Sigmoid colon (tissue), 6 donors: ENCODE measurements at regions not wholly inside any gene's neighbourhood (a gene's known extent, or its start where the extent isn't known, plus 50 kb on each side); places are given as distances from the start of the nearest gene placed in this dataset.

Source experiments
- DNase-seq: peaks from one replicate; pipeline ENCODE4 v3.0.0-alpha.2; 2019
- H3K27ac ChIP-seq, 4 donors: fragments of 200-600 bp; sonication (generic); one replicate each; pipeline ENCODE4 v1.5.1; 2016 to 2019; ENCODE audit warnings: mild to moderate bottlenecking in 1 of 4
- H3K27me3 ChIP-seq, 3 donors: fragments of 200-600 bp; sonication (generic); one replicate each; pipeline ENCODE4 v1.5.1; 2019; ENCODE audit warnings: mild to moderate bottlenecking in 1 of 3
- H3K36me3 ChIP-seq, 4 donors: fragments of 200-600 bp; sonication (generic); one replicate each; pipeline ENCODE4 v1.5.1; 2016 to 2019
- H3K4me1 ChIP-seq, 4 donors: fragments of 200-600 bp; sonication (generic); one replicate each; pipeline ENCODE4 v1.5.1; 2017 to 2019
- H3K4me3 ChIP-seq, 4 donors: fragments of 200-600 bp; sonication (generic); one replicate each; pipeline ENCODE4 v1.5.1; 2017 to 2019; ENCODE audit warnings: mild to moderate bottlenecking in 2 of 4, moderate library complexity in 1 of 4
- H3K9me3 ChIP-seq, 4 donors: fragments of 200-600 bp in 3 of 4; sonication (generic) in 3 of 4; one replicate each; pipeline versions ENCODE4 v1.5.1 to v1.6.1; 2013 to 2019
- EP300 ChIP-seq, 4 donors: sonication (generic); formaldehyde crosslinking; IDR thresholded peaks; one replicate each; pipeline ENCODE4 v1.6.1; 2017; ENCODE audit warnings: antibody characterized with exemption in 4 of 4
- POLR2A ChIP-seq, 2 donors: fragments of 450-650 bp; IDR thresholded peaks; one replicate each; pipeline ENCODE4 v1.6.1; 2016; ENCODE audit warnings: antibody characterized with exemption in 2 of 2, mild to moderate bottlenecking in 2 of 2, moderate library complexity in 2 of 2
- POLR2AphosphoS5 ChIP-seq, 4 donors: sonication (generic); formaldehyde crosslinking; IDR thresholded peaks; one replicate each; pipeline ENCODE4 v1.6.1; 2017; ENCODE audit warnings: antibody characterized with exemption in 4 of 4
- WGBS, 2 donors: extraction: QIAGEN DNeasy Blood & Tissue Kit; methylation state at CpG; one replicate each; pipeline ENCODE4 v1.1.7; 2013; 5-methylcytosine and 5-hydroxymethylcytosine counted together
- intact Hi-C: fragments of 100-400 bp; cut with DNase I; formaldehyde crosslinking; loops from one replicate; pipeline ENCODE4 v1.15.1; 2023
- TF ChIP-seq, protein P1 (sequence below), 4 experiments: fragments of 450-650 bp in 3 of 4; fragments of 200-600 bp in 1 of 4; IDR thresholded peaks; one replicate each; pipeline ENCODE4 v1.5.1; 2016 to 2019; ENCODE audit warnings: antibody characterized with exemption in 4 of 4, mild to moderate bottlenecking in 3 of 4, moderate library complexity in 2 of 4
- donor health status: healthy with polysubstance abuse.
- donor health status: healthy.

DNA sequence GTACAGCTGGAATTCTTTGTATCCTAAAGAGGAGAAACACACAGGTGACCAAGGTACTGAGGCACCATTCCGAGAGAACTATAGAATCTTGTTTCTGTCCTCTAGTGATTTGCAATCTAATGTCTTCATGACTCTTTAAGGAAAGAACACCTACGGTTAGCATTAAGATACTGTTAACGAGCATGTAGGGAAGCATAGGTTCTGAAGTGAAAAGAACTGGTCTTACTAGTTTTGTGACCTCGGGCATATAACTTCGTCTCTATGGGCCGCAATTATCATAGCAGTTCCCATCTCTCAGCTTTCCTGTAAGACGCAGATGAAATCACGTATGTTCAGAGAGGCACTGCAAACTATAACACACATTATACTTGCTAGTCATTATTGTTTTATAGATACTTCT, 193.0 kb upstream of the NBEA start:
- 25 to 69% methylated on average over 8 of the region's 8 CpGs for WGBS, 2 donors
- H3K27ac ChIP-seq = no peak overlapping the region
- intact Hi-C loops = no loop called here

DNA sequence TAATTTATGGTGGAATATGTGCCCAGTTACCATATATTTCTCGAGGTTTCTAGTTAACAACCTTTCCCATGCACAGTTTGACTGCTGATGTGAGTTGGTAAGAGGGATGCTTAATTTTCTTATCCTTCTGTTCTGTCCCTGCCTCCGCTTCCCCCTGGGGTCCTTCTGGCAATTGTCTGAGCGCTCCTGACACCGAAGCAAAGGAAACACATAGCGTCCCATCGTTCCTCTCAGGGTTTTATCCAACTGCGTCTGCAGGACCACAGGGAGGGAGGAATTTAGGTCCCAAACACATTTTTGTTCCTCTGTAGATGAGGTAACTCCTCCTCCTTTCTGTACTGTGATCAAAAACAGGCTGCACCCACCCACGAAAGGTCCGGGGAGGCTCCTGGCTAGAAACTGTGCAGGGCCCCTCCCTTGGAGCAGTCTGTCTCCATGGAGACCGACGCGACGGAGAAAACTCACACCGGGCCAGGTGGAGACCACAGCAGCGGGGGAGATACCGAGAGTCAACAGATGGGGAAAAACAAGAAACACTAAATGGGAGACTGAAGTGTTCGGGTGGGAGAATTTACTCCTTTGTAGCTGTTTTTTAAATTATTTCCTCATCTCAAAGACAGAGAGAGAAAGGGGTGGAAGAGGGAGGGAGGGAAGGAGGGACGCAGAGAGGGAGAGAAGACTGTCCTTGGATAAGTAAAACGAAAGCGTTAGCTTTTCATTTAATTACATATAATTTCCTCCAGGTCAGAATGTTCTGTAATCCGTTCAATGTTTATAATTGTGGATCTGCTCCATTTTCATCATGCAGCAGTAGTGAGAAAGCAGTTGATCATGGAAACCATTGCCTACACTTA, 191.8 kb upstream of the NBEA start:
- Histone ChIP-seq H3K4me3 (peak overlapping the region; percentile 32 to 48 (median 46)), H3K36me3 (no peaks in the 10 kb centered on the region), H3K27me3 (no peaks in the 10 kb centered on the region), H3K4me1 (peaks cover 0 to 19% (median 2%) of the 10 kb centered on the region in 4 donors), H3K9me3 (no peaks in the 10 kb centered on the region), H3K27ac (peak overlapping the region in 2 of 4 donors; percentile 27 to 40)
- WGBS, 2 donors = 18 to 26% methylated on average over 21 of the region's 21 CpGs
- intact Hi-C loops = no loop called here
- DNase-seq = no peak
- no peak for TF ChIP-seq POLR2A (IDR thresholded peaks at IDR 0.05)
- no peak for TF ChIP-seq POLR2AphosphoS5 (IDR thresholded peaks at IDR 0.05)
- TF ChIP-seq EP300 (IDR thresholded peaks at IDR 0.05) = no peak
- TF ChIP-seq, protein P1, sequence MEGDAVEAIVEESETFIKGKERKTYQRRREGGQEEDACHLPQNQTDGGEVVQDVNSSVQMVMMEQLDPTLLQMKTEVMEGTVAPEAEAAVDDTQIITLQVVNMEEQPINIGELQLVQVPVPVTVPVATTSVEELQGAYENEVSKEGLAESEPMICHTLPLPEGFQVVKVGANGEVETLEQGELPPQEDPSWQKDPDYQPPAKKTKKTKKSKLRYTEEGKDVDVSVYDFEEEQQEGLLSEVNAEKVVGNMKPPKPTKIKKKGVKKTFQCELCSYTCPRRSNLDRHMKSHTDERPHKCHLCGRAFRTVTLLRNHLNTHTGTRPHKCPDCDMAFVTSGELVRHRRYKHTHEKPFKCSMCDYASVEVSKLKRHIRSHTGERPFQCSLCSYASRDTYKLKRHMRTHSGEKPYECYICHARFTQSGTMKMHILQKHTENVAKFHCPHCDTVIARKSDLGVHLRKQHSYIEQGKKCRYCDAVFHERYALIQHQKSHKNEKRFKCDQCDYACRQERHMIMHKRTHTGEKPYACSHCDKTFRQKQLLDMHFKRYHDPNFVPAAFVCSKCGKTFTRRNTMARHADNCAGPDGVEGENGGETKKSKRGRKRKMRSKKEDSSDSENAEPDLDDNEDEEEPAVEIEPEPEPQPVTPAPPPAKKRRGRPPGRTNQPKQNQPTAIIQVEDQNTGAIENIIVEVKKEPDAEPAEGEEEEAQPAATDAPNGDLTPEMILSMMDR (IDR thresholded peaks at IDR 0.05) = no peak

More for the DNA sequence above, 193.0 kb upstream of the NBEA start:
- Histone ChIP-seq H3K36me3 (no peaks in the 10 kb centered on the region), H3K27me3 (no peaks in the 10 kb centered on the region), H3K4me3 (no peak overlapping the region), H3K9me3 (no peaks in the 10 kb centered on the region), H3K4me1 (peaks cover 0 to 19% (median 2%) of the 10 kb centered on the region in 4 donors)
- TF ChIP-seq EP300 (IDR thresholded peaks at IDR 0.05) = no peak
- no peak for TF ChIP-seq POLR2AphosphoS5 (IDR thresholded peaks at IDR 0.05)
- TF ChIP-seq, protein P1 (IDR thresholded peaks at IDR 0.05) = no peak
- no peak for TF ChIP-seq POLR2A (IDR thresholded peaks at IDR 0.05)
- no peak for DNase-seq

DNA sequence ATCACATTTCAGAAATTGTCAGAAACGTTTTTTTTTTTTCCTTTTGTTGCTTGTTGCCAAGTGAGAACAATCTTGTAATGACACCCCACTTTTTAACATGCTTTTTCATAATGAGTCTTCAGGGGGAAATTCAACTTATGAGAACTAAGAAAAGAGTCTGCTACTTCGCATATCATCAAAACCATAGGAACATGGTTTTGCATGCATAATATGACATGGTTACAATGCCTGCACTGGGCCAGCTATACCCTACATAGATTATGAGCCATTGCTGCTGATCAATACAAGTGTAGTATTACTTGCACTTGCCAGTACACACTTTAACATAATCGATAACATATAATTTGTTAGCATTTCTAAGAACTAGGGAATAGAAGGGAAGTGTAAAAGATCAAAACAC, 191.0 kb upstream of the NBEA start:
- H3K4me1 ChIP-seq = peaks cover 0 to 19% (median 2%) of the 10 kb centered on the region in 4 donors
- DNase-seq = no peak
- intact Hi-C loops = no loop called here
- no peaks in the 10 kb centered on the region for H3K36me3 ChIP-seq
- TF ChIP-seq, protein P1 (IDR thresholded peaks at IDR 0.05) = no peak
- no peak for TF ChIP-seq POLR2A (IDR thresholded peaks at IDR 0.05)
- TF ChIP-seq EP300 (IDR thresholded peaks at IDR 0.05) = no peak
- TF ChIP-seq POLR2AphosphoS5 (IDR thresholded peaks at IDR 0.05) = no peak
- no peaks in the 10 kb centered on the region for H3K9me3 ChIP-seq
- 64 to 66% methylated on average over 3 of the region's 3 CpGs for WGBS, 2 donors
- no peaks in the 10 kb centered on the region for H3K27me3 ChIP-seq
- H3K4me3 ChIP-seq = peak overlapping the region in 2 of 4 donors; percentile 48
- no peak overlapping the region for H3K27ac ChIP-seq

DNA sequence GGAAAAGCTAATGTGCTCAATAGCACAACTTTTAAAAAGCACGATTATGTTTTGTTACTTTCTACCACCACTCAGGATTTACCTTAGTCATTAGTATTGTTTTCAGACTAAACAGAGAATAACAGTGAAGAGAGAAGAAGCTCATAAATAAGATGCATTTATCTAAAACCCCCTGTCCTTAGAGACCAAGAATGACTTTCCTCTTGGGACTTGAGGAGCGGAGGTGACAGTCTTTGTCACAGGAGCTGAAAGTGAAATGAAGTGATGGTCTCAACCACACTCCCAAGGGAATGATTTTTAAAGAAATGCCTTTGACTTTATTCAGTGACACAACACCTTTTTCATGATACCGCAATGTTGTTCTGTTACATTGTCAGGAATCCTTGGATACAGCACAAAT, 190.6 kb upstream of the NBEA start:
- Histone ChIP-seq H3K27ac (no peak overlapping the region), H3K27me3 (no peaks in the 10 kb centered on the region), H3K4me1 (peaks cover 0 to 19% (median 2%) of the 10 kb centered on the region in 4 donors), H3K36me3 (no peaks in the 10 kb centered on the region), H3K4me3 (no peak overlapping the region), H3K9me3 (no peaks in the 10 kb centered on the region)
- 84 to 94% methylated on average over 3 of the region's 3 CpGs for WGBS, 2 donors
- TF ChIP-seq POLR2A (IDR thresholded peaks at IDR 0.05) (no peak), EP300 (IDR thresholded peaks at IDR 0.05) (no peak), POLR2AphosphoS5 (IDR thresholded peaks at IDR 0.05) (no peak)
- TF ChIP-seq, protein P1 (IDR thresholded peaks at IDR 0.05) = no peak
- intact Hi-C loops = no loop called here
- no peak for DNase-seq
